ENCODE measurements at regions not wholly inside any gene's neighbourhood (a gene's known extent, or its start where the extent isn't known, plus 50 kb on each side); places are given as distances from the start of the nearest gene placed in this dataset.
"Not testable (repeated sequence)": the region's sequence is repeated elsewhere in the genome, so short reads cannot be mapped to it uniquely, and the experiment has no call there.

DNA sequence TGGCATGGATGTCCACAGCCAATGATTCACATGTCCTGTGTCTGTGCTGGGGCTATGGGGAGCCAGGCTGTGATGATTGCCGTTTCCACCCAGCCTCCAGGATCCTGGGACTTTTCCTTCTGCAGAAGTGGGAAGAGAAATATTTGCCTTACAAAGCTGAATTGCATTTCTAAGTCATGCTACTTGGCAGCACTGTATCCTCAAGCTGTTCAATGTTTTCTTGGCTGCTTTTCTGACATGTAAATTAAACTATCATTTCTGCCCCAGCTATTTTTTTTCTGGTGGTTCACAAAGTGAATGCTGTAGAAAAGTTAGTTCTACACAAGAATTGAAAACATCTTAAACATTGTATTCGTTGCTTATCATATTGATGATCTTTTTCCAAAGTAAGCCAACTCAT is 51.9 kb upstream of the TCERG1L start:
- DNase-seq, result peak in 4 of 58 donors; percentile 9 to 30 (median 18)

DNA sequence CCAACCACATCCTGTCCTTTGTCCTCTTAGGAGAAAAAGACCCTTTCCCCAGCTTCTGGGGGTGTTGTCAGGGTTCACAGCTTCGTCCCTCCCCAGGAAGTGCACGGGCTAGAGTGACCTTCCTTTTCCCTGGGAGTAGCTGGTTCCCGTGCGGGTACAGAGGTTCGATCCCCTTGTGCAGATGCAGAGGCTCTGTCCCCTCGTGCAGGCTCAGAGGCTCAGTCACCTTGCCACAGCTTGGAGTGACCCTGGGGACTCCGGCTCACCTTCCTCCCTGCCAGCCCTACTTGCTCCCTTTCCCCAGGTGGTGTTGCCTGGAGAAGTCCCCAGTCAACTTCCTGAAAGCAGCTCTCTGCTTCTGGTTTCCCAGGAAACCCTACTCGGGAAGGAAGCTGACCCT is 60.0 kb upstream of the TCERG1L start:
- DNase-seq, result no peak

DNA sequence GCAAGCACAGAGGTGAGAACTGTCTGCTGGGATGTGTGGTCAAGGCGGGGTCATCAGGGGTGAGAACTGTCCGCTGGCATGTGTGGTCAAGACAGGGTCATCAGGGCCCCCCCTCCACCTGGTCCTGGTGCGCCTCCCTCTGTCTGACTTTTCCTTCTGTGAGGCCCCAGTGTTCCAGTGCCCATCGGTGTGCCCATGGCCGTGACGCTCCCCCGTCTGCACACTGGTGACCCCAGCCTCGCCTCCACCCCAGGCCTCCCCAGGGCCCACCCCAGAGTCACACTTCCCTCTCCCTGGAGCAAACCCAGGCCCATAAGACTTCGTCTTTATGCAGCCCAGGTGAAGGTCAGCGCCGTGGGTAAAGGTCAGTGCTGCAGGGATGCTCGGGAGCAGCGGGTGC is 70.1 kb upstream of the TCERG1L start:
- DNase-seq, result no peak

DNA sequence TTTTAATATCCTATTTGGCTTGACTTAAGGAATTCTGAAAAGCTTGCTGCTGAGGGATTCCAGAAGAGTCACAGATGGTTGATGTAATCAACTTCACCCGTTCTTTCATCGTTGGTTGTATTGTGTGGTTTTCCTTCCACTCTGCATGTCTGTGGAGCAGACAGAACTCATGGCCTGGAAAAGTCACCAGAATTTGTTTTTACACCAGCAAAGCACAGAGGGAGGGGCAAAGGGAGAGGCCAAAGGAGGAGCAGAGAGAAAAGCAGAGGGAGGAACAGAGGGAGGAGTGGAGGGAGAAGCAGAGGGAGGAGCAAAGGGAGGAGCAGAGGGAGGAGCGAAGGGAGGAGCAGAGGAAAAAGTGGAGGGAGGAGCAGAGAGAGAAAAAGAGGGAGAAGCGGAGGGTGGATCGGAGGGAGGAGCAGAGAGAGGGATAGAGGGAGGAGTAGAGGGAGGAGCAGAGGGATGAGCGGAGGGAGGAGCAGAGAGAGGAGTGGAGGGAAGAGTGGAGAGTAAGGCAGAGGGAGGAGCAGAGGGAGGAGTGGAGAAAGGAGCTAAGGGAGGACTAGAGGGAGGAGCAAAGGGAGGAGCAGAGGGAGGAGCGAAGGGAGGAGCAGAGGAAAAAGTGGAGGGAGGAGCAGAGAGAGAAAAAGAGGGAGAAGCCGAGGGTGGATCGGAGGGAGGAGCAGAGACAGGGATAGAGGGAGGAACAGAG is 73.8 kb upstream of the TCERG1L start:
- not testable (repeated sequence) for DNase-seq

DNA sequence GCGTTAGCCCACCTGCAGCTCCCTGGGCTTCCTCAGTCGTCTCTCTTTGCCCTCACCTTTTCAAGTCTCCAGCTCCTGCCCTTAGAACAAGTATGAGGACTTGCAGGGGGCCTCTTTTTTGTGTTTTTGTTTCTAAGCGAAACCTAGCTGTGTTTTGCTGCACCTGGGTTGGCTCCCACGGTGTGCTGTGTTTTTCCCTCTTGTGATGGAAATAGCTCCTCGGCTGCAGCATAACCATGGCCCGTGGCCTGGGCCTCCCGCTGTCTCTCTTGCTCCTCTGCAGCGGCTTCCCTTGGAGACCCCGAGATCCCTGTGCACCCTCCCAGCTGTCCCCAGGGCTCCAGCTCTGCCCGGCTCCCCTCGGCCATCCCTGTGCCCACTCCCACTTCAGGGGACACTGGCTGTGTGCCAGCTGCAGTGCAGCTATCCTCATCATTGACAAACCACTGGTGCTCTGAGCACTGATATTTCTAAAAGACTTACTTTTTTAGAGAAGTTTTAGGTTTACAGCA is 75.6 kb upstream of the TCERG1L start:
- DNase-seq, result no peak

DNA sequence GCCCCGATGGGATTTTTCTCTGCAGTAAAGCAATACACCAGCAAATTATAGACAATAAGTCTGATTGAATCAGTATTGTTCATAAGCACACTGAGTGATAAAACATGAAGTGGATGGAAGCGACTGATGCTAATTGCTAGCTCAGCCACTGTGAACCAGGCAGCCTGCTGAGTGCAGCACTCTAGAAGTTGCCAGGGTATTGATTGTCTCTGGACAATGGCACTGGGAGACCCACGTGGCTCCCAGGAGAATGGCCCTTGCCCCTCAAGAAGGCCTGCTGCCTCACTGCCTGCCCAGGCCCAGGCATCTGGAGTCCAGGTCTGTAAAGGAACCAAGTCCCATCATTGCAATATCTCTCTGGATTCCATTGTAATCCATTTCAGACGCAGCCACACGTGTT is 80.4 kb upstream of the TCERG1L start:
- no peak for DNase-seq

DNA sequence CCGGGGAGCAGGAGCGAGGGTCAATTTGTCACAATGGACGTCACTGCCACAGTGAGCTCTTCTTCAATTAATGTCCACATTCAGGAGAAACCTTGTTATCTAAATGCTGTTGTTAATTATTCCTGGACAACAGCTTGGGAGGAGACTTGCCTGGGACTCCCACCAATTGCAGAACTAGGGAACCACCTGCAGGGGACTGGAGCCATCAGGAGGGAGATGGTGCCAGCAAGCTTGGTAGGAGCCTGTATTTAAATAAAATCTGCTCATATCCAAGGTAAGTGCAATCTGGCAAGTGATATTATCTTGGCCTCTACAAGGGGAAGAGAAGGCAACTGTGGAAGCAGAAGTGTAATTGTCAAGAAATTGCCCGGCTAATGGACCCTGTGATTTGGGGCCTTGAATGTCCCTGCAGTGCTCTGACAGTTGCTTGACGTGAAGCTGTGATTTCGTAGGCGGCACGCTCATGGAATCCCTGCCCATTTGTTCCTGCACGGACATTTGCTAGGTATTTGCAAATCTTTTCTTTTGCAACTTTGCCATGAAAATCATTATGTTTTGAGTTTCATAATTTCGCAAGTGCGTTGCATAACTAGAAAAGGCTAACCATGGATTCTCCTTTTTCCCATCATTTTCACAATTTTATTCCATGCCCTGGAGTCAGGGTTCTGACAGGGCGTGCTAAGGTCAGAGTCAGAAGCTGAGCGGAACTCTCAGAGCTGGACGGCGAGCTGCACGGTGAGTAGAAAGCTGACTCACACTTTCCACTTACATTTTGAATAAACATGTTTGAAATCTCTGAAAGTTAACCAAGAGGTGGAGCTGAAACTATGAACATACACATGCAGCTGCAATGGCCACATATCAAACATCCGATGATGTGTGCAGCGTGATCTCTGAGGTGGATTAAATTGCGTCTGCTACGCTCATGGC is 84.9 kb upstream of the TCERG1L start:
- no peak for DNase-seq

DNA sequence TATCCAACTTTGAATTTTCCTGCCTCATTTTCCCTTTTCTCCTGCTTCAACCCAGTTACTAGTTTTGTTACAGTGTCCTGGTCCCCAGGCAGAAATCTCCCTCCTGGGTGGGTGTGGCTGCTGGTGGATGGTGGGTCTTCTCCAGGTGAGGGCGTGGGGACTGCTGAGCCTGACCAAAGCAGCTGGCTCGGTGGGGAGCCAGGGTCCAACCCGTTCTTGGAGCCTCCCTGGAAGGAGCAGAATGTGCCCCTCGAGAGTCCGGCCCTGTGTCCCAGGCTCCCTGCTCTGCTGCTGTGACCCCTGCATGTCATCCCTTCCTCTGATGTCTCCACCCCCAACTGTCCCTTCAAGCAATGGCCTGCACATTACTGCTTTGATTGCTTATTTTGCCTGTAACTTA is 86.6 kb upstream of the TCERG1L start:
- DNase-seq, result no peak

DNA sequence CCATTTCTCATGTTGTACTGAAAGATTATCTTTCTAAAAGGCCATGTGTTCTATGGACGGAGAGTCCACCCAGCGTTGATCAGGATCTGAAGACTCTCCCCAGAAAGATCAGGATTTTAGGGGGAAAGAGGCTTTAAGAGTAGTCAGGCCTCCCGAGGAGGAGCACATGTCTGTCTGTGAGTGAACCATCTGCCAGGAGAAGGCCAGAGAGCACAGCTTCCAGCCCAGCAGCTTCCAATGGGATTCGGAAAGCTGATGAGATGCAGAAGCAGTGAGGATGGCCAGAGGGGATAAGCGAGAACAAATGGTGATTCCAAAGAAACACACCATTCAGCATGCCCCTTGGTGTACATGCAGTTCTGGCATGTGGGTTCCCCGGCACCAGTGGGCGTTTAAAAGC is 88.5 kb upstream of the TCERG1L start:
- DNase-seq, result no peak

DNA sequence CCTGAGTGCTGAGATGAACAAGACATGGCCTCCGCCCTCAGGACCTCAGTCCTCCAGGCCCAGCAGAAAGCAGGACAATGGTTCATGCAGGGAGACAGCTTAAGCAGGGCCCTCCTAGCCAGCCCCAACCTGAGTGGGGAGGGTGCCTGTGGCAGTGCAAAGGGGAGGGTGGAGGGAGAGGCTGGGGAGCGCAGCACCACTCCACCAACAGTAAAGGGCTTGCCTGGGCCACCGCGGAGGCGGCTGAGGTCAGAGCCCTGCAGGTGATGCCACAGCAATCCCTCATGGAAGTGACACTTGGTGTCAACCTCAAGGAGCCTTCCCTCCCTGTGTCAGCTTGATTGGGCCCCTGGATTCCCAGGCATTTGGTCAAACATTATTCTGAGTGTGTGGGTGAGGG is 89.0 kb upstream of the TCERG1L start:
- DNase-seq, result no peak

DNA sequence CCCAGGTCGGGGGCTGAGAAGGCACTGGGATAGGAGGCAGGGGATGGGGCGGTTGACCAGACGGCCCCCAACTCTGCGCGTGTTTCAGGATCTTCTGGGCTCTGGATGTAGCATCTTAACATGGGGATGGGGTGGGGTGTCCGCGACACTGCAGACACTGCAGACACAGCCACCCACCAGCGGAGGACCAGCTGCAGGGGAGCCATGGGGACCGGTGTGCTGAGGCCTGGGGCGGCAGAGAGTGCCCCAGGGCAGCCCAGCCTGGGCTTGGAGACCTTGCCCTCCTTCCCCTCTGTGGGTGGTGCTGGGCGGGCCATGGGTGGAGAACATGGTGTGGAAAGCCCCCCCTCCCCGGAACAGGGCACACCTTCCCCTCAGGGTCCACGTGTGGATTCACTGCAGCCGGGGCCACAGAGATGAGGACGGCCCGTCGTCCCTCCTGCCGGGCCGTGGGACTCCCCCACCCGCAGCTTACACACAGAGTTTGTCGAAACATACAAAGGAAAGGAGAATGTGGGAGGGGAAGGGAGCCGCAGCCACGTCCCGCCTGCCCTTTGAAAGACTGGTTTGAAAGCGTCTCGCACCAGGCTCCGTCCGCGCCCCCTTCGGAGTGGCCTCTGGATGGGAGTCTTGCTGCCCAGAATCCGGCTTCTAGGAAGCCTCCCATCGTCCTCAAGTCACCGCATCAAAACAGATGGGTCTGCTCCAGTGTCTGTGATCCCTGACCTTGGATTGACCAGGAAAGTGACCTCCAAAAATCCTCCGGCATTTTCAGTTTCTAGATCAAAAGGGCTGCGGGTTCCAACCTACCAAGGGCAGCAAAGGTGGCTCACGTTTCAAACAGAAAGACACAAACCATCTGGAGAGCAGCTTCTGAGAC is 91.5 kb upstream of the TCERG1L start:
- no peak for DNase-seq

DNA sequence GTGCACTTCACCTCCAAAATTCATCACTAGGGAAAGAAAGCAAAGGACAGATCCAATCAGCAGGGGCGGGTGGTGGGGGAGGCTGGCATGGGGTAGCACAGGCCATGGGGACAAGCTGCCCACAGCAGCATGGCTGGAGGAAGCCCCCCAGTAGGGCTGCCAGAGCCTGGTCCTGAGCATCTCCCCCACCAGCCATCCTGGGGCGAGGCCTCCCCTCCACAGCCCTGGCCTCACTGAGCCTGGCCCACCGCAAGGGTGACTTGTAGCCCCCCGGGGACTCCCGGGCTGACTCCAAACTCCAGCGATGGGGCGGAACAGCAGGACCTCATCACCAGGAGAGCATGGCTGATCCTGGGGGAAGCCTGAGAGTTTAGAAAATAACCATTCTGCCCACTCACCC is 92.4 kb upstream of the TCERG1L start:
- DNase-seq, result no peak

DNA sequence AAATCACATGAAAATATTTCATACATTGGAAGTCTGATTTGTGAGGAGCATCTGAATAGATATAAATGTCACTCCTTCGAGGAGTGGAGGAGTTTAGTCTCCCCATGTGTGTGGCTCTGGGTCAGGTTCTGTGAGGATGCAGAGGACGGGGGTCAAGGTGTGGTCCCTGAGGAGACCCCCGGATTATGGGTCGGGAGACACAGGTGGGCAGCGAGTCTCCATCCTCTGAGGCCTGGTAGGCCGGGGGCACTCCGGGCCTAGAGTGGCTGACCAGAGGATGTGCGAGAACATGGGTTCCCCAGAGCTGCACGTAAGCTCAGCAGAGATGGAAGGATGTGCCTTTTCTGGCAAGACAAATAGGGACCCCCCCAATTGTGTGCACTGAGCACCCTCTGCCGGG is 93.4 kb upstream of the TCERG1L start:
- DNase-seq, result no peak

DNA sequence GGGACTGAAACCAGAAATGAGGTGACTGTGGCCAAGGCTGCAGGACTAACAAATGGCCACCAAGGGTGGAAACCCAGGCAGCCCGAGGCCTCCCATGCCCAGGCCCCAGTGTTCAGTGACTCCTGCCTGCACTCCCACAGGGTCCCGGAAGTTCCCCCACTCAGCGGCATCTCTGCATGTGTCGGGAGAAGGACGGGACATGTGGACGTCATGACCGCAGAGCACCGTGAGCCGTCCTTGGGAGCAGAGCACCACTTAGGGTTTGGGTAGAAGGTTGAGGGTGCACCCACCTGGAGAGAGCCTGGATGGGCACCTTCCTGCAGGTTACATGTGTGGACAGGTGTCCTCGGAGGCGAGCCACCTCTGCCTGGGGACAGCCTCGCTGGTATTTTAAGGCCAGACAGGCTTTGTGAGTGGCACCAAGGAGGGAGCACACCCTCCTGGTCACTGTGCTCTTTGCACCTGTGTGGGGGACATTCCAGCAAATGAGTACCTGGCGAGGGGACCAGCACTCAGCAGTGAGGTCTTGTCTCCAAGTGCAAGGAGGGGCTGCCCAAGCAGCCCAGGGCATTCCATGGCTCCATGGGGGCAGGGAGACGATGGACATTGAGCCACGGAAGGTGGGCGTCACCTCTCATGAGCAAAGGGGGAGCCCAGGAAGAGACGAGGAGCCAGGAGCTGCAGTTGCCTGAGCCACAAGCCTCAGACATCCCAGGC is 95.3 kb upstream of the TCERG1L start:
- DNase-seq, result no peak

DNA sequence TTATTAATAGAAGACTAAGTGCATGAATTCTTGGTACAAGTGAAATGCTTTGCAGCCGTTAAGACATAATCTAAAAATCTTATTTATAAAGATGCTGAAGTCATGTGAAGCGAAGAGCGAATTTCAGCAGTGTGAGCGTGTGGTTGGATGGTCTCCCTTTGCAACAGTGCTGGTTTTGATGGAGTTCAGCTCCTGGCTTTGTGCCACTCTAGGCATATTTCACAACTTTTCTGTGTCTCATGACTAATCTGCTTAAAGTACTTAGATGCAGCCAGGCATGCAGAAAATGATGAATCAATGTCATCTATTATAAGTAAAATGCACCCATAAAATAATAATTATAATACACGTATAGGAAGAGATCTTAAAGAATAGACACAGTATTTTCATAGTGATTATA is 107.2 kb upstream of the TCERG1L start:
- no peak for DNase-seq

DNA sequence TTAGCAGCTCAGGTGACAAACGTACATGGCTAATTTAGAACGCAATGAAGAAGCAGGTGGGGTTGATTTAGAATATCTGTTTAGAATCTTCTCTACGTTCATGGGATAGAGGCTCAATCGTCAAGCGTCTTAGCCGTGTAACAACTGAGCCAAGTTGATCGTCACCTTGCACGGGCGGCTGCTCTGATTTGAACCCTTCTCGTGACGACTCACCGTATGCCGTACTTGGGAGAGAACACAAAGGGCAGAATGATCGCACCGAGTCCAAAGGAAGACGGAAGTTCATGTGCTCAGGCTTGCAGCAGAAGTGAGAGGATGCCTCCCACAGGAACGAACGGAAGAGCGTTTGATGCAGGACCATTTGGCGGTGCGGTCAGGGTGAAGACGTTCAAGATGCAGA is 108.3 kb upstream of the TCERG1L start:
- no peak for DNase-seq

DNA sequence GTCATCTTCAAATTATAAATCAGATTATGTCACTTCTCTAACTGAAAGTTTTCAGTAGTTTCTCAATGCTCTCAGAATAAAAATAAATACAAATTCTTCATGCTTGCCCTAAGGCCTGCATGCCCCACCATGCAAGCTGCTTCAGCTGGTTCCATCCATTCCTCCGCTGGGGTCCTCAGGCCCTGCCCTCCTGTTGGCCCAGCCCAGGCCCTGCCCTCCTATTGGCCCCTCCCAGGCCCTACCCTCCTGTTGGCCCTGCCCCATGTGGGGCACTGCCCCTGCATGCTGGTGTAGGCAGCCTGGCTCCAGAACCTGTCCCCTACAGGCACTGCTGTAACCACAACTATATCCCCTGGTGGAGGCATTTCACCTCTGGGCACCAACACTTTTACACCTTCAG is 109.3 kb upstream of the TCERG1L start:
- no peak for DNase-seq

DNA sequence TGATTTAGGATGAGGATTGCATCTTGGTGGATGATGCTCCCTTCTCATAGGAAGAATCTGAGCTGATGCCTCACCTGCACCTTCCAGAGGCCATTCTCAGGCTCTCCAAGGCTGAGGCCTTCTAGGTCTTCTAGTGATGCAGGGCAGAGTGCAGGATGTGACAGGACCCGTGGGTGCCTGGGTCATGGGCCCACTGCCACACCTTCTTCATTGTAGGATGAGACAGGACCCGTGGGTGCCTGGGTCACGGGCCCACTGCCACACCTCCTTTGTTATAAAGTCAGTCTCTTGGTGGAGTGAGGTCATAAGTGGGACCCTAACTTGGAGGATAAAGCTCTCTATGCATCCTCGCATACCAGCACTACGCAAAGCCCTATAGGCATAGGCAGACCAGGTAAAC is 109.9 kb upstream of the TCERG1L start:
- DNase-seq, result no peak

DNA sequence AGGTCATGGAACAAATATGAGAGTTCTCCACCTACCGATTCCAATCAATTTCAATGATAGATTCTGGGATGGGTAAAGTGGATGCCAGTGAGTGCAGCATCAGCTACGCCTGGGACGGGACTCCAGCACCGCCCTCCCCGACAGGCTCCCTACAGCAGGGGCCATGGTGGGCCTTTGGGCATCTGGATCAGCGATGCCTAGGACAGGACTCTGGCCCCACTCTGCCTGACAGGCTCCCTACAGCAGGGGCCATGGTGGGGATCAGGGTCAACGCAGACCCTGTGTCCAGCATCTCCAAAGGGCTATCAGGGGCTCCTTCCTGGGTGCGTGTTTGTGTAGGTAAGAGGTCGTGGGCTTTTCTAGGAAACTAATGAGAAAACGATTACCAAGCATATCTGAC is 111.2 kb upstream of the TCERG1L start:
- no peak for DNase-seq

DNA sequence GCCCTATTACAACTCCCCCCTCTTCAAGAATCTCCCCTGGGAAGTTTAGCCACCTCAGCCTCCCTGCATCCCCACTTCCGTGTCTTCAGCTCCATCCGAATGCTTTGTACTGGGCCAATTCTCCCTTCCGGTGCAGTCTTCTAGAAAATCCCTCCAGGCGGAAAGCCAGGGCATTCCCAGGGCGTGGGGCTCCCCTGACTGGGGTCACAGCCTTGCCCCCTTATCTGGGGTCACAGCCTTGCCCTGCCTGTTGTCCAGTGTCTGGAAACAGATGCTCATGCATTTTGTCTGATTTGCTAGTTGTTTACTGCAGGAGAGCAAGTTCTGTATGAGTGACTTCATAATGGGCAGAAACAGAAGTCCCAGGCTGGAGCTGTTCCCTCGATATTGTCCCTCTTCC is 112.5 kb upstream of the TCERG1L start:
- DNase-seq, result no peak
